ENCODE measurements at regions not wholly inside any gene's neighbourhood (a gene's known extent, or its start where the extent isn't known, plus 50 kb on each side); places are given as distances from the start of the nearest gene placed in this dataset.

- Mint-ChIP-seq H3K4me1 (no peaks in the 10 kb centered on the region), H3K27ac (no peak overlapping the region), H3K9me3 (no peaks in the 10 kb centered on the region), H3K36me3 (ENCODE audit: low read depth) (no peaks in the 10 kb centered on the region), H3K27me3 (no peaks in the 10 kb centered on the region), H3K4me3 (no peak overlapping the region)
- intact Hi-C loops (cut with micrococcal nuclease), result no loop called here
- DNase-seq, result no peak
Observed at GRCh38 chr2:41644936-41645335, 402.9 kb upstream of the PKDCC start.

DNA sequence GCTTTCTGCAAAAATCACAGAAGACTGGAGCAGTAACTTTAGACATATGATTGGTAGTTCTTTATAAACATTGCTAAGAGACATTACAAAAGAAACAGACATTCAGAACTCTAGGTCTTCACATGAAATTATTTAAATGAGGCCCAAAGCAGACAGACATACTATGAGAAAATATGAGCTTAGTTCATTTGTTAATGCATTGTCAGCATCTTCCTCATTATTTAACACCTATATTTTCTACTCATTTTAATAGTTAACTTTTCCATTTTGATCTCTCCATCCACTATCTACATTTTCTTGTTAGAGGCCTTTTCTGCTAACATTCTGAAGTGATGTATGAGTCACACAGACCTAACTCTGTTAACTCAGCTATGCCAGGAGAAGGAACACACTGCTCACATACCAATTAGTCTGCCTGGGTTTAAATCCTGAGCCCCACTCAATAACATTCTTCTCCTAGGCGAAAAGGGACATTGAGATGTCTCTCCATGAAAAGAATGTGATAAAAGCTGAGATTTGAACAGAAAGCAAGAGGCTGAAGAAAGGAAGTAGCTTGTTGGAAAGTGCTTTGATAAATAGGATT, 400.3 kb upstream of the PKDCC start:
- Mint-ChIP-seq H3K4me1 (no peaks in the 10 kb centered on the region), H3K9me3 (no peaks in the 10 kb centered on the region), H3K27ac (no peak overlapping the region), H3K27me3 (no peaks in the 10 kb centered on the region), H3K4me3 (no peak overlapping the region), H3K36me3 (ENCODE audit: low read depth) (no peaks in the 10 kb centered on the region)
- DNase-seq, result no peak
- intact Hi-C loops (cut with micrococcal nuclease), result no loop called here

DNA sequence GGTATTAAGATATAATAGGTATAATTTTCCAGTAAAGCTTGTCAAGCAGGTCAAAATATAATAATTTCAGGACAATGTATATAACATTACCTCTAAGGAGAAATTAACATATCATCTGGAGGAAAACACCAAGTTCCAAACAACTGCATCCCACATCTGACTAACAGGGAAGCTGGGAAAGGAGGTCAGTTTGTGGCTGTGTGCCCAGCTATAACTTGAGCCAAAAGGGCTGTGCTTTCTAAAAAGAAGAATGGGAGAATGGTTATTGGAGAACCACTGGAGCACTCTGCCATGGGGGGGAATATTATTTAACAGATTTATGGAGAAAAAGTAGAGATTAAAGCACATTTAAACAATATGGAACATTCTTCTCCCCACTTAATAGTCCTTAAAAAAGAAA, 390.6 kb upstream of the PKDCC start:
- Mint-ChIP-seq H3K4me3 (no peak overlapping the region), H3K27me3 (no peaks in the 10 kb centered on the region), H3K36me3 (ENCODE audit: low read depth) (no peaks in the 10 kb centered on the region), H3K27ac (no peak overlapping the region), H3K4me1 (no peaks in the 10 kb centered on the region), H3K9me3 (no peaks in the 10 kb centered on the region)
- intact Hi-C loops (cut with micrococcal nuclease), result no loop called here
- DNase-seq, result no peak

DNA sequence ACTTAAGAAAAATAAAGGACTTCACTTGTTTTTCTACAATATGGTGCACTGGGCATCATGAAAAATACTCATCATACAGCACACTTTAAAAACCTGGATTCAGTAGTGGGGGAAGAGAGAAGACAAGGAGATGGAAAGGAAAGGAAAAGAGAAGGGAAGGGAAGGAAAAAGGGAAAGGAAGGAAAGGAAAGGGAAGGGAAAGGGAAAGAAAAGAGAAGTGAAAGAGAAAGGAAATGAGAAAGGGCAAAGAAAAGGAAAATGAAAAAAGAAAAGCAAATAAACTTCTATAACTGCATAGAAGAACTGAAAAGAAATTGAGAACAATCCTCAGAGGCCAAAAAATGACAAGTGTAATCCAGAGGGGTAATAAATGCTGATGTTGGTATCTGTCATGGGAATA, 388.1 kb upstream of the PKDCC start:
- no peak overlapping the region for H3K4me3 Mint-ChIP-seq
- no peaks in the 10 kb centered on the region for H3K36me3 Mint-ChIP-seq (ENCODE audit: low read depth)
- DNase-seq, result no peak
- no peaks in the 10 kb centered on the region for H3K4me1 Mint-ChIP-seq
- intact Hi-C loops (cut with micrococcal nuclease), result no loop called here
- no peak overlapping the region for H3K27ac Mint-ChIP-seq
- no peaks in the 10 kb centered on the region for H3K27me3 Mint-ChIP-seq
- H3K9me3 Mint-ChIP-seq, result no peaks in the 10 kb centered on the region

DNA sequence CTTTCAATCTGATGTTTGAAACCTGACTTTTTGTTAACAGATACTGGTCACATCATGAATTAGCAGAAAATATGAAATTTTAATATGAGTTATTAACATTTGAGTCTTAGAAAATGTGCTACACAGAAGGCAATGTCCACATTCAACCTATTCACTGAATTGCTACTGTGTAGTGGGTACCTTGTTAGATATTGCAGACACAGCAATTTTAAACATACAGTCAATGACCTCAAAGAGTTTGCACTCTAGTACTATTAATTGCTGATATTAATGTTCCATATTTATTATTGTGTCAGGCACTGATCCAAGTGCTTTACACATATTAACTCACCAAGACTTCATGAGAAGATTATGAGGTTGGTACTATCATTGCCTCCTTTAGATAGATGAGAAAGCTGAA, 385.4 kb upstream of the PKDCC start:
- no peak overlapping the region for H3K4me3 Mint-ChIP-seq
- no peaks in the 10 kb centered on the region for H3K36me3 Mint-ChIP-seq (ENCODE audit: low read depth)
- H3K27me3 Mint-ChIP-seq, result no peaks in the 10 kb centered on the region
- H3K9me3 Mint-ChIP-seq, result no peaks in the 10 kb centered on the region
- H3K27ac Mint-ChIP-seq, result no peak overlapping the region
- intact Hi-C loops (cut with micrococcal nuclease), result no loop called here
- no peaks in the 10 kb centered on the region for H3K4me1 Mint-ChIP-seq
- DNase-seq, result no peak

DNA sequence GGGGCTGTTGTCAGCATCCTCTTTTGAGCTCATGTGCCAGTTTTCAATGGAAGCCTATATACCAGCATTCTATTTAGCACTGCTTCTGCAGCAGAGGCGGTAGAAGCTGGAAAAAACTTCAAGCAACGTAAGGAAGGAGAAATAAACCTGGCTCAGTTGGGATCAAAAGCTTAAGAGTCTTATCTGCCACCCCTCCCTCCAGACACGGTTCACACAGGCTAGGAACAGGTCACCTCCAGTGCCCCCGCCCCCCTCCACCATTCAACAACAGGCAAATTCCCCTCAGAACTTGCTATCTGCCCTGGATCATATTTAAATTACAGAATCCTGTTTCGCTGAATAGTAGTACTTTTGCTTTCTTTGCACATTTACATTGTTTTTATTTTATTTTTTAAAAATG, 384.8 kb upstream of the PKDCC start:
- Mint-ChIP-seq H3K36me3 (ENCODE audit: low read depth) (no peaks in the 10 kb centered on the region), H3K4me3 (no peak overlapping the region), H3K9me3 (no peaks in the 10 kb centered on the region), H3K27ac (no peak overlapping the region), H3K27me3 (no peaks in the 10 kb centered on the region), H3K4me1 (no peaks in the 10 kb centered on the region)
- intact Hi-C loops (cut with micrococcal nuclease), result no loop called here
- DNase-seq, result no peak

- Mint-ChIP-seq H3K36me3 (ENCODE audit: low read depth) (no peaks in the 10 kb centered on the region), H3K4me1 (no peaks in the 10 kb centered on the region), H3K27ac (no peak overlapping the region), H3K4me3 (no peak overlapping the region), H3K9me3 (no peaks in the 10 kb centered on the region), H3K27me3 (no peaks in the 10 kb centered on the region)
- intact Hi-C loops (cut with micrococcal nuclease), result no loop called here
- no peak for DNase-seq
Observed at GRCh38 chr2:41668529-41668928, 379.3 kb upstream of the PKDCC start.

- H3K27ac Mint-ChIP-seq, result no peak overlapping the region
- intact Hi-C loops (cut with micrococcal nuclease), result no loop called here
- DNase-seq, result no peak
- H3K4me1 Mint-ChIP-seq, result no peaks in the 10 kb centered on the region
- H3K4me3 Mint-ChIP-seq, result no peak overlapping the region
- no peaks in the 10 kb centered on the region for H3K9me3 Mint-ChIP-seq
- no peaks in the 10 kb centered on the region for H3K36me3 Mint-ChIP-seq (ENCODE audit: low read depth)
- H3K27me3 Mint-ChIP-seq, result no peaks in the 10 kb centered on the region
Observed at GRCh38 chr2:41678639-41679038, 369.2 kb upstream of the PKDCC start.

GRCh38 chr2:41686156-41686555, 361.7 kb upstream of the PKDCC start:
- Mint-ChIP-seq H3K36me3 (ENCODE audit: low read depth) (no peaks in the 10 kb centered on the region), H3K4me3 (no peak overlapping the region), H3K9me3 (no peaks in the 10 kb centered on the region), H3K4me1 (no peaks in the 10 kb centered on the region), H3K27ac (no peak overlapping the region), H3K27me3 (no peaks in the 10 kb centered on the region)
- intact Hi-C loops (cut with micrococcal nuclease), result no loop called here
- no peak for DNase-seq

- Mint-ChIP-seq H3K4me3 (no peak overlapping the region), H3K27ac (no peak overlapping the region), H3K36me3 (ENCODE audit: low read depth) (no peaks in the 10 kb centered on the region), H3K4me1 (no peaks in the 10 kb centered on the region), H3K9me3 (no peaks in the 10 kb centered on the region), H3K27me3 (peaks cover 4% of the 10 kb centered on the region)
- intact Hi-C loops (cut with micrococcal nuclease), result loop anchor here (10.0 kb wide), 1 partner anchor 1777 kb away; no protein-coding TSS in a partner anchor
- DNase-seq, result no peak
Observed at GRCh38 chr2:41691561-41691960, 356.3 kb upstream of the PKDCC start.

- H3K9me3 Mint-ChIP-seq, result no peaks in the 10 kb centered on the region
- peaks cover 4% of the 10 kb centered on the region for H3K27me3 Mint-ChIP-seq
- intact Hi-C loops (cut with micrococcal nuclease), result loop anchor here (5.0 to 10.0 kb wide), 2 partner anchors 282 to 1780 kb away; no protein-coding TSS in a partner anchor
- no peaks in the 10 kb centered on the region for H3K4me1 Mint-ChIP-seq
- no peak overlapping the region for H3K4me3 Mint-ChIP-seq
- DNase-seq, result no peak
- no peaks in the 10 kb centered on the region for H3K36me3 Mint-ChIP-seq (ENCODE audit: low read depth)
- no peak overlapping the region for H3K27ac Mint-ChIP-seq
Observed at GRCh38 chr2:41694536-41695049, 353.2 kb upstream of the PKDCC start.

GRCh38 chr2:41695198-41696113, 352.4 kb upstream of the PKDCC start:
- DNase-seq, result no peak
- Mint-ChIP-seq H3K36me3 (ENCODE audit: low read depth) (no peaks in the 10 kb centered on the region), H3K27me3 (peaks cover 6% of the 10 kb centered on the region), H3K27ac (no peak overlapping the region), H3K9me3 (no peaks in the 10 kb centered on the region), H3K4me1 (no peaks in the 10 kb centered on the region), H3K4me3 (no peak overlapping the region)
- intact Hi-C loops (cut with micrococcal nuclease), result loop anchor here (5.0 to 10.0 kb wide), 2 partner anchors 283 to 1781 kb away; no protein-coding TSS in a partner anchor

DNA sequence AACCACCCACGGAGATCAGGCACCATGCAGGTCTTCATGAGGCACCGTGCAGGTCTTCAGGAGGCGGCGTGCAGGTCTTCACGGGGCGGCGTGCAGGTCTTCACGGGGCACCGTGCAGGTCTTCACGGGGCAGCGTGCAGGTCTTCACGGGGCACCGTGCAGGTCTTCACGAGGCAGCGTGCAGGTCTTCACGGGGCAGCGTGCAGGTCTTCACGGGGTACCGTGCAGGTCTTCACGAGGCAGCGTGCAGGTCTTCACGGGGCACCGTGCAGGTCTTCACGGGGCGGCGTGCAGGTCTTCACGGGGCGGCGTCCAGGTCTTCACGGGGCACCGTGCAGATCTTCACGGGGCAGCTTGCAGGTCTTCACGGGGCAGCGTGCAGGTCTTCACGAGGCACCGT, 350.4 kb upstream of the PKDCC start:
- Mint-ChIP-seq H3K27ac (no peak overlapping the region), H3K4me1 (no peaks in the 10 kb centered on the region), H3K9me3 (no peaks in the 10 kb centered on the region), H3K4me3 (no peak overlapping the region), H3K36me3 (ENCODE audit: low read depth) (no peaks in the 10 kb centered on the region), H3K27me3 (peaks cover 2% of the 10 kb centered on the region)
- intact Hi-C loops (cut with micrococcal nuclease), result loop anchor here (5.0 to 10.0 kb wide), 2 partner anchors 285 to 1783 kb away; no protein-coding TSS in a partner anchor
- DNase-seq, result no peak

- Mint-ChIP-seq H3K9me3 (no peaks in the 10 kb centered on the region), H3K4me3 (no peak overlapping the region), H3K27ac (no peak overlapping the region), H3K4me1 (no peaks in the 10 kb centered on the region), H3K36me3 (ENCODE audit: low read depth) (no peaks in the 10 kb centered on the region), H3K27me3 (peaks cover 2% of the 10 kb centered on the region)
- no peak for DNase-seq
- intact Hi-C loops (cut with micrococcal nuclease), result loop anchor here (5.0 to 10.0 kb wide), 2 partner anchors 287 to 1784 kb away; no protein-coding TSS in a partner anchor
Observed at GRCh38 chr2:41698678-41699422, 349.0 kb upstream of the PKDCC start.

Measured in activated CD4-positive, alpha-beta T cell treated with anti-CD3 and anti-CD28 coated beads, Interleukin-2, amount 10 ng/mL, durations not matched to agents 24 days and 14 days (primary cell).